CD4-positive, alpha-beta T cell treated with Interleukin-10 for 1 hour (primary cell): ENCODE measurements at regions not wholly inside any gene's neighbourhood (a gene's known extent, or its start where the extent isn't known, plus 50 kb on each side); places are given as distances from the start of the nearest gene placed in this dataset.

ENCODE experiments used
- DNase-seq: peaks from one replicate; pipeline ENCODE4 v3.0.0-alpha.2; 2020

GRCh38 chr2:208545403-208546042 lies 138.9 kb downstream of the PTH2R start:
- DNase-seq = no peak

- DNase-seq = no peak
Measured at GRCh38 chr2:208546107-208546506, 139.5 kb downstream of the PTH2R start.

GRCh38 chr2:208546860-208547650 lies 140.5 kb downstream of the PTH2R start:
- no peak for DNase-seq

GRCh38 chr2:208548700-208549099 lies 142.1 kb downstream of the PTH2R start:
- DNase-seq = no peak

GRCh38 chr2:208549546-208550158 lies 143.1 kb downstream of the PTH2R start:
- DNase-seq = no peak

GRCh38 chr2:208552943-208553342 lies 146.4 kb downstream of the PTH2R start:
- DNase-seq = no peak

GRCh38 chr2:208556983-208557484 lies 150.4 kb downstream of the PTH2R start:
- no peak for DNase-seq

GRCh38 chr2:208565690-208566416 lies 159.3 kb downstream of the PTH2R start:
- no peak for DNase-seq

GRCh38 chr2:208568203-208568602 lies 161.6 kb downstream of the PTH2R start:
- no peak for DNase-seq

GRCh38 chr2:208570066-208570465 lies 163.5 kb downstream of the PTH2R start:
- no peak for DNase-seq

- DNase-seq = no peak
Measured at GRCh38 chr2:208570851-208571763, 164.5 kb downstream of the PTH2R start.

- no peak for DNase-seq
Measured at GRCh38 chr2:208571764-208572131, 165.2 kb downstream of the PTH2R start.

- DNase-seq = no peak
Measured at GRCh38 chr2:208573569-208573968, 167.0 kb downstream of the PTH2R start.

- DNase-seq = no peak
Measured at GRCh38 chr2:208579678-208580077, 173.1 kb downstream of the PTH2R start.

- no peak for DNase-seq
Measured at GRCh38 chr2:208584378-208584985, 177.9 kb downstream of the PTH2R start.

- DNase-seq = no peak
Measured at GRCh38 chr2:208586516-208586915, 179.9 kb downstream of the PTH2R start.

GRCh38 chr2:208594642-208595385 lies 188.2 kb downstream of the PTH2R start:
- no peak for DNase-seq

GRCh38 chr2:208595386-208596275 lies 189.0 kb downstream of the PTH2R start:
- DNase-seq = no peak

- no peak for DNase-seq
Measured at GRCh38 chr2:208607694-208608093, 201.1 kb downstream of the PTH2R start.
